K562 (cell line): ENCODE measurements at regions not wholly inside any gene's neighbourhood (a gene's known extent, or its start where the extent isn't known, plus 50 kb on each side); places are given as distances from the start of the nearest gene placed in this dataset.
A peak's percentile ranks its signal among the peaks of the same experiment; 100 is the strongest.

ENCODE experiments used
- ATAC-seq: fragments of 200-7000 bp; cut with Tn5 transposase; 3 replicates; pipeline ENCODE4 v1.9.1; 2020; ENCODE audit warnings: moderate library complexity
- BruUV-seq: library from RNA; stranded (reverse); fragments of 400-500 nt; replicated peaks from 2 replicates; lab custom pipeline; 2021; lab: Mats Ljungman, UMichigan
- CTCF ChIA-PET: fragments of 300-600 bp; formaldehyde crosslinking; extraction: SDS; loops from one replicate; lab custom pipeline; 2021; ENCODE audit warnings: low intra/inter-chr PET ratio; lab: Yijun Ruan, JAX
- POLR2A ChIA-PET: fragments of 300-600, 350-650 bp; sonication (Branson Sonifier 250); formaldehyde crosslinking; extraction: SDS; loops from one replicate; lab custom pipeline; 2021; ENCODE audit warnings: antibody characterized with exemption, inconsistent platforms; lab: Yijun Ruan, JAX
- DNase-seq, 4 experiments: peaks; one replicate each; pipeline versions ENCODE4 v3.0.0 to v3.0.0-alpha.2; 2011 to 2018; ENCODE audit warnings: low spot score in 3 of 4, mixed read lengths in 3 of 4; ENCODE audit errors: extremely low read depth in 1 of 4
- FAIRE-seq: peaks from 2 replicates; lab custom pipeline; 2011; peaks lifted over from hg19 to GRCh38; lab: Jason Lieb, UNC
- H2AFZ ChIP-seq: 2 replicates; pipeline ENCODE4 v1.6.0; 2011; ENCODE audit warnings: low read depth, low read length, control low read depth, inconsistent platforms
- H3K27ac ChIP-seq: fragments of 200-600 bp; 3 replicates; pipeline ENCODE4 v1.8.0; 2011; ENCODE audit warnings: low read depth, mild to moderate bottlenecking, control low read depth, inconsistent platforms, low read length, moderate library complexity, mixed read lengths; ENCODE audit errors: extremely low read depth
- H3K27me3 ChIP-seq, 2 experiments: fragments of 300-600 bp in 1 of 2; 2 replicates in 1 of 2; 3 replicates in 1 of 2; pipeline versions ENCODE4 v1.6.0 to v1.8.0; 2011; ENCODE audit warnings: inconsistent platforms in 2 of 2, low read length in 2 of 2, mild to moderate bottlenecking in 1 of 2, mixed read lengths in 1 of 2, moderate library complexity in 1 of 2; ENCODE audit not compliant: control insufficient read depth in 2 of 2, insufficient read depth in 2 of 2
- H3K36me3 ChIP-seq: fragments of 300-600 bp; 3 replicates; pipeline ENCODE4 v1.8.0; 2011; ENCODE audit warnings: mild to moderate bottlenecking, low read length, inconsistent platforms; ENCODE audit not compliant: control insufficient read depth, insufficient read depth
- H3K4me1 ChIP-seq, 2 experiments: fragments of 200-600 bp in 1 of 2; replicated peaks in 1 of 2; 2 replicates in 1 of 2; 3 replicates in 1 of 2; pipeline versions ENCODE4 v1.5.1 to v1.8.0; 2011; ENCODE audit warnings: inconsistent platforms in 2 of 2, low read length in 2 of 2, mild to moderate bottlenecking in 1 of 2, mixed read lengths in 1 of 2, moderate library complexity in 1 of 2; ENCODE audit not compliant: control insufficient read depth in 2 of 2, insufficient read depth in 2 of 2
- H3K4me2 ChIP-seq: 2 replicates; pipeline ENCODE4 v1.6.1; 2011; ENCODE audit warnings: low read length, control low read depth, inconsistent platforms, mixed read lengths; ENCODE audit not compliant: insufficient read depth
- H3K4me3 ChIP-seq: fragments of 200-600 bp; sonication (generic), shearing (Covaris generic); 2 replicates; pipeline ENCODE4 v1.5.1; 2016; ENCODE audit warnings: control low read depth, inconsistent platforms
- H3K79me2 ChIP-seq: fragments of 200-600 bp; 3 replicates; pipeline ENCODE4 v1.8.0; 2011; ENCODE audit warnings: low read length, inconsistent platforms; ENCODE audit not compliant: control insufficient read depth, insufficient read depth
- H3K9ac ChIP-seq, 2 experiments: 2 replicates each; pipeline versions ENCODE4 v1.6.0 to v1.6.1; 2011; ENCODE audit warnings: low read depth in 2 of 2, low read length in 2 of 2, control low read depth in 1 of 2, inconsistent platforms in 1 of 2, mild to moderate bottlenecking in 1 of 2, mixed read lengths in 1 of 2; ENCODE audit not compliant: insufficient read depth in 1 of 2
- H3K9me1 ChIP-seq: one replicate; pipeline ENCODE4 v1.6.0; 2011; ENCODE audit warnings: inconsistent platforms, mild to moderate bottlenecking, low read length, moderate library complexity; ENCODE audit not compliant: control insufficient read depth, insufficient read depth
- H3K9me3 ChIP-seq: replicated peaks from 2 replicates; pipeline ENCODE4 v1.5.1; 2011; ENCODE audit warnings: low read depth, low read length, inconsistent platforms; ENCODE audit not compliant: control insufficient read depth, insufficient read depth
- H4K20me1 ChIP-seq: replicated peaks from 2 replicates; pipeline ENCODE4 v1.6.1; 2011; ENCODE audit warnings: low read length, inconsistent platforms, mixed read lengths; ENCODE audit not compliant: control insufficient read depth, insufficient read depth
- DMBX1 ChIP-seq: fragments of 250-450 bp; sonication (Bioruptor Pico); IDR thresholded peaks from 2 replicates; pipeline ENCODE4 v1.8.0; 2022; ENCODE audit warnings: inconsistent platforms, mild to moderate bottlenecking, moderate library complexity, borderline replicate concordance
- MXI1 ChIP-seq: IDR thresholded peaks from 2 replicates; pipeline ENCODE4 v1.6.1; 2011; ENCODE audit warnings: low read depth, mild to moderate bottlenecking, improper control_type of control experiment, low read length
- RHOXF2B ChIP-seq: fragments of 250-450 bp; sonication (Bioruptor Pico); conservative IDR thresholded peaks from 2 replicates; pipeline ENCODE4 v1.5.1; 2021
- SMARCC2 ChIP-seq: fragments of 450-650 bp; IDR thresholded peaks from 2 replicates; pipeline ENCODE4 v1.6.1; 2017; ENCODE audit warnings: antibody characterized with exemption, moderate library complexity, mild to moderate bottlenecking, low read depth
- TEAD1 ChIP-seq, 2 experiments: fragments of 450-650 bp in 1 of 2; sonication (generic) in 1 of 2; formaldehyde crosslinking; IDR thresholded peaks; 2 replicates each; pipeline versions ENCODE4 v1.4.0 to v1.8.0; 2020 to 2022; ENCODE audit warnings: mild to moderate bottlenecking in 2 of 2, missing genetic modification reagents in 1 of 2
- XRCC5 ChIP-seq: fragments of 200-400 bp; formaldehyde crosslinking; IDR thresholded peaks from 2 replicates; pipeline ENCODE4 v1.6.1; 2017; ENCODE audit warnings: low read depth, mild to moderate bottlenecking, low read length
- ZKSCAN3 ChIP-seq: fragments of 250-450 bp; sonication (Bioruptor Pico); IDR thresholded peaks from 2 replicates; pipeline ENCODE4 v1.4.0; 2020
- ZNF174 ChIP-seq: fragments of 250-450 bp; sonication (Bioruptor Pico); IDR thresholded peaks from 2 replicates; pipeline ENCODE4 v1.4.0; 2020; ENCODE audit warnings: mild to moderate bottlenecking
- ZNF347 ChIP-seq: fragments of 450-650 bp; formaldehyde crosslinking; IDR thresholded peaks from 2 replicates; pipeline ENCODE4 v1.4.0; 2020; ENCODE audit warnings: low read depth, mild to moderate bottlenecking, moderate library complexity
- ZNF444 ChIP-seq: fragments of 250-450 bp; sonication (Bioruptor Pico); IDR thresholded peaks from 2 replicates; pipeline ENCODE4 v1.4.0; 2020; ENCODE audit warnings: mild to moderate bottlenecking, moderate library complexity
- WGBS: fragments of 100-300 bp; shearing (Covaris generic); methylation state at CpG from one replicate; pipeline ENCODE4 v1.1.6; 2016; ENCODE audit warnings: low coverage, mixed read lengths; ENCODE audit not compliant: insufficient coverage; ENCODE audit errors: missing lambda C conversion rate; 5-methylcytosine and 5-hydroxymethylcytosine counted together
- in situ Hi-C: fragments of 300-500 bp; cut with MboI; formaldehyde crosslinking; loops from 4 replicates; pipeline ENCODE4 v1.15.0; 2018; ENCODE audit warnings: inconsistent platforms, mixed read lengths
- intact Hi-C: fragments of 100-400 bp; cut with micrococcal nuclease; formaldehyde crosslinking; loops from 2 replicates; pipeline ENCODE4 v1.14.2; 2022
- TF ChIP-seq, protein P1 (sequence below), 2 experiments: fragments of 150-350 bp in 1 of 2; IDR thresholded peaks; 2 replicates each; pipeline ENCODE4 v1.6.1; 2012 to 2016; ENCODE audit warnings: low read depth in 2 of 2, low read length in 2 of 2, mild to moderate bottlenecking in 1 of 2, moderate library complexity in 1 of 2
- TF ChIP-seq, protein P2 (sequence below), 2 experiments: fragments of 450-650 bp; conservative IDR thresholded peaks; 2 replicates each; pipeline ENCODE4 v1.6.1; 2017; ENCODE audit warnings: mild to moderate bottlenecking in 2 of 2, moderate library complexity in 2 of 2
- TF ChIP-seq, protein P3 (sequence below): fragments of 150-350 bp; IDR thresholded peaks from 2 replicates; pipeline ENCODE4 v1.6.1; 2014; ENCODE audit warnings: low read depth, mild to moderate bottlenecking, low read length, borderline replicate concordance

DNA sequence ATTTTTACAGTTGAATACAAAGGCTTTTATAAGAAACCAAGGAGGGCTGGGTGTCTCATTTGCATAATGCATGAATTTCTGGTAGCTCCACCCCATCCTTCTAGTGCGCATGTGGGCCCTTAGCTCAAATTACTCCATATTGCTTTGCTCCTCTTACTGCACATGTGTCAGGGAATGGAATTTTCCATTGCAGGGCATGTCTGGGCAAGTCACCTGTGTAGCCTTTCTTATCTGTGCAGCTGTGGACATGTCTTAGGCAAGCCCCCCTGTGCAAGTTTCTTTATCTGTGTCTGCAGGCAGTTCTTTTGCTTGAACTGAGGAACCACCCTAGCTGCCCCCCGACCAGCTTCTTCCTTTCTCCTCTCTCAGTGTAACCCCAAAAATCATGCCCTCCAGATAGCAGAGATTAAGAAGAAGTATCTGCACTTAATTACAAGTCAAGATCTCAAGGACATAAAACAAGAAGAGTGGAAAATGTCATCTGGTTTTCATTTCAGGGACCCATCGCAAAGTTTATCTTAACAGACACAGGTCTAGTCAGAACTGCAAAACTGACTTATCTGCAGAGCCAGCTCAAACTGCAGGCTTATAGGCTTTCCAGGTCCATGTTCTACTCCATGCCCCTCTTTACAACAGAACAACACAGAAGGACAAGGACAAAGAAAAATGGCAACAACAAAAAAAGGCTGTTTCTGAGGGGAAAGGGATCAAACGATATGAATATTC is 137.9 kb upstream of the HS3ST4 start:
- Histone ChIP-seq H3K27me3 (no peaks in the 10 kb centered on the region), H3K4me3 (no peak overlapping the region), H3K36me3 (no peaks in the 10 kb centered on the region), H3K9me3 (no peaks in the 10 kb centered on the region; the same call in none of the 2 replicates), H3K9me1 (no peaks in the 10 kb centered on the region), H3K79me2 (no peaks in the 10 kb centered on the region), H3K9ac (no peak overlapping the region), H3K27ac (peak overlapping the region; percentile 65), H4K20me1 (no peaks in the 10 kb centered on the region), H3K4me2 (peak overlapping the region; percentile 58; the same call in 1 of the 2 replicates), H2AFZ (peak overlapping the region; percentile 85), H3K4me1 (peaks cover 13 to 29% of the 10 kb centered on the region in 2 experiments; a peak in 4 of 5 replicates)
- BruUV-seq, result no TSS peak
- WGBS, result 0% methylated on average over 4 of the region's 4 CpGs
- in situ Hi-C loops (no loop called here), intact Hi-C loops (no loop called here)
- ATAC-seq (peak; percentile 91), DNase-seq (peak; percentile 44 to 87 (median 61)), FAIRE-seq (peak; percentile 98)
- CTCF ChIA-PET, result no interaction called here
- POLR2A ChIA-PET, result interaction anchor here (0.7 to 1.2 kb wide), 3 partner anchors 15 to 508 kb away, joined by 3 to 4 read pairs (median 3); no protein-coding TSS in a partner anchor
- TF ChIP-seq RHOXF2B (CRISPR knock-in tag) (no peak), SMARCC2 (peak; percentile 80), MXI1 (peak; percentile 40; the same call in 1 of the 2 replicates), TEAD1 (CRISPR knock-in tag; IDR thresholded peaks at IDR 0.05) (peak in 1 of 2 experiments; percentile 84; a peak in 2 of 4 replicates), ZNF347 (CRISPR knock-in tag) (no peak), XRCC5 (no peak), DMBX1 (CRISPR knock-in tag) (peak; percentile 96), ZNF444 (CRISPR knock-in tag) (no peak), ZNF174 (CRISPR knock-in tag) (no peak), ZKSCAN3 (CRISPR knock-in tag) (no peak)
- TF ChIP-seq, protein P1, sequence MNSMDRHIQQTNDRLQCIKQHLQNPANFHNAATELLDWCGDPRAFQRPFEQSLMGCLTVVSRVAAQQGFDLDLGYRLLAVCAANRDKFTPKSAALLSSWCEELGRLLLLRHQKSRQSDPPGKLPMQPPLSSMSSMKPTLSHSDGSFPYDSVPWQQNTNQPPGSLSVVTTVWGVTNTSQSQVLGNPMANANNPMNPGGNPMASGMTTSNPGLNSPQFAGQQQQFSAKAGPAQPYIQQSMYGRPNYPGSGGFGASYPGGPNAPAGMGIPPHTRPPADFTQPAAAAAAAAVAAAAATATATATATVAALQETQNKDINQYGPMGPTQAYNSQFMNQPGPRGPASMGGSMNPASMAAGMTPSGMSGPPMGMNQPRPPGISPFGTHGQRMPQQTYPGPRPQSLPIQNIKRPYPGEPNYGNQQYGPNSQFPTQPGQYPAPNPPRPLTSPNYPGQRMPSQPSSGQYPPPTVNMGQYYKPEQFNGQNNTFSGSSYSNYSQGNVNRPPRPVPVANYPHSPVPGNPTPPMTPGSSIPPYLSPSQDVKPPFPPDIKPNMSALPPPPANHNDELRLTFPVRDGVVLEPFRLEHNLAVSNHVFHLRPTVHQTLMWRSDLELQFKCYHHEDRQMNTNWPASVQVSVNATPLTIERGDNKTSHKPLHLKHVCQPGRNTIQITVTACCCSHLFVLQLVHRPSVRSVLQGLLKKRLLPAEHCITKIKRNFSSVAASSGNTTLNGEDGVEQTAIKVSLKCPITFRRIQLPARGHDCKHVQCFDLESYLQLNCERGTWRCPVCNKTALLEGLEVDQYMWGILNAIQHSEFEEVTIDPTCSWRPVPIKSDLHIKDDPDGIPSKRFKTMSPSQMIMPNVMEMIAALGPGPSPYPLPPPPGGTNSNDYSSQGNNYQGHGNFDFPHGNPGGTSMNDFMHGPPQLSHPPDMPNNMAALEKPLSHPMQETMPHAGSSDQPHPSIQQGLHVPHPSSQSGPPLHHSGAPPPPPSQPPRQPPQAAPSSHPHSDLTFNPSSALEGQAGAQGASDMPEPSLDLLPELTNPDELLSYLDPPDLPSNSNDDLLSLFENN (IDR thresholded peaks at IDR 0.05; ENCODE audit: low read depth in 2 of 2, low read length in 2 of 2), result peak in 1 of 2 experiments; percentile 82; a peak in 1 of 4 replicates
- TF ChIP-seq, protein P2, sequence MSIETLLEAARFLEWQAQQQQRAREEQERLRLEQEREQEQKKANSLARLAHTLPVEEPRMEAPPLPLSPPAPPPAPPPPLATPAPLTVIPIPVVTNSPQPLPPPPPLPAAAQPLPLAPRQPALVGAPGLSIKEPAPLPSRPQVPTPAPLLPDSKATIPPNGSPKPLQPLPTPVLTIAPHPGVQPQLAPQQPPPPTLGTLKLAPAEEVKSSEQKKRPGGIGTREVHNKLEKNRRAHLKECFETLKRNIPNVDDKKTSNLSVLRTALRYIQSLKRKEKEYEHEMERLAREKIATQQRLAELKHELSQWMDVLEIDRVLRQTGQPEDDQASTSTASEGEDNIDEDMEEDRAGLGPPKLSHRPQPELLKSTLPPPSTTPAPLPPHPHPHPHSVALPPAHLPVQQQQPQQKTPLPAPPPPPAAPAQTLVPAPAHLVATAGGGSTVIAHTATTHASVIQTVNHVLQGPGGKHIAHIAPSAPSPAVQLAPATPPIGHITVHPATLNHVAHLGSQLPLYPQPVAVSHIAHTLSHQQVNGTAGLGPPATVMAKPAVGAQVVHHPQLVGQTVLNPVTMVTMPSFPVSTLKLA (conservative IDR thresholded peaks at IDR 0.05), result peak; percentile 65 to 78
- TF ChIP-seq, protein P3, sequence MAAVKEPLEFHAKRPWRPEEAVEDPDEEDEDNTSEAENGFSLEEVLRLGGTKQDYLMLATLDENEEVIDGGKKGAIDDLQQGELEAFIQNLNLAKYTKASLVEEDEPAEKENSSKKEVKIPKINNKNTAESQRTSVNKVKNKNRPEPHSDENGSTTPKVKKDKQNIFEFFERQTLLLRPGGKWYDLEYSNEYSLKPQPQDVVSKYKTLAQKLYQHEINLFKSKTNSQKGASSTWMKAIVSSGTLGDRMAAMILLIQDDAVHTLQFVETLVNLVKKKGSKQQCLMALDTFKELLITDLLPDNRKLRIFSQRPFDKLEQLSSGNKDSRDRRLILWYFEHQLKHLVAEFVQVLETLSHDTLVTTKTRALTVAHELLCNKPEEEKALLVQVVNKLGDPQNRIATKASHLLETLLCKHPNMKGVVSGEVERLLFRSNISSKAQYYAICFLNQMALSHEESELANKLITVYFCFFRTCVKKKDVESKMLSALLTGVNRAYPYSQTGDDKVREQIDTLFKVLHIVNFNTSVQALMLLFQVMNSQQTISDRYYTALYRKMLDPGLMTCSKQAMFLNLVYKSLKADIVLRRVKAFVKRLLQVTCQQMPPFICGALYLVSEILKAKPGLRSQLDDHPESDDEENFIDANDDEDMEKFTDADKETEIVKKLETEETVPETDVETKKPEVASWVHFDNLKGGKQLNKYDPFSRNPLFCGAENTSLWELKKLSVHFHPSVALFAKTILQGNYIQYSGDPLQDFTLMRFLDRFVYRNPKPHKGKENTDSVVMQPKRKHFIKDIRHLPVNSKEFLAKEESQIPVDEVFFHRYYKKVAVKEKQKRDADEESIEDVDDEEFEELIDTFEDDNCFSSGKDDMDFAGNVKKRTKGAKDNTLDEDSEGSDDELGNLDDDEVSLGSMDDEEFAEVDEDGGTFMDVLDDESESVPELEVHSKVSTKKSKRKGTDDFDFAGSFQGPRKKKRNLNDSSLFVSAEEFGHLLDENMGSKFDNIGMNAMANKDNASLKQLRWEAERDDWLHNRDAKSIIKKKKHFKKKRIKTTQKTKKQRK, result no peak
